ENCODE measurements at regions not wholly inside any gene's neighbourhood (a gene's known extent, or its start where the extent isn't known, plus 50 kb on each side); places are given as distances from the start of the nearest gene placed in this dataset.

DNA sequence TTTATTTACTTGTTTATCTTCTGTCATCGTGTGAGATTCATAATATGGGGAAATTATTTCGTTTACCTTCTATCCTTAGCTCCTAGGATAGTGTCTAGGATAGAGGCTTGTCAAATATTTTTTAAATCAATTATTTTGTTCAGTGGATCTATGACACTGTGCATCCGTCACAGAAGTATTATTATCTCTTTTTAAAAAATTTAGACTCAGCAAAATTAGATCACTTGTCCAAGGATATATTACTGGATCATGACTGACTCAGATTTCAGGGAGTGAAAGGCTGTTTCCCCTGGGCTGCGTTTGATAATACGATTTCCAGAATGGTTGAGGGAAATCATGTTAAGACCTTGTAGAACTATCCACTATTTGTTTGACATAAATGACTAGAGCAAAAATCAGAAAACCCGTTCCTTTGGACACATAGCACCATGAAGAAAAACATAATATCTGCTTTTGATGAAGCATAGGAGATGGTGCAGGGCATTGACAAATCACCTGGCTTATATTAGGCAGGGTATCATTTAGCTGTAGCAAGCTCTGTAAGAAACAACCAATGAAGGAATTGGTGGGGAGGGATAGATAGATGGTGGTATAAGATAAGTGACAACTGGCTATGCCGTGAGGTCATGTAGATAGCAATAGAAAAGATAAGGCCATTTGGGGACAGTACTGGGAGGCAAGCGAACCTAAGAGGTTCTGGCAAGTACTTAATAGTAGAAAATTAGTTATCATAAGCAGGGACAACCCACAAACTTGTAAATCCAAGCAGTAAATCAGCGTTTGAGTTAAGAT, 465.2 kb upstream of the MAN1A1 start:
- TF ChIP-seq, protein P1, sequence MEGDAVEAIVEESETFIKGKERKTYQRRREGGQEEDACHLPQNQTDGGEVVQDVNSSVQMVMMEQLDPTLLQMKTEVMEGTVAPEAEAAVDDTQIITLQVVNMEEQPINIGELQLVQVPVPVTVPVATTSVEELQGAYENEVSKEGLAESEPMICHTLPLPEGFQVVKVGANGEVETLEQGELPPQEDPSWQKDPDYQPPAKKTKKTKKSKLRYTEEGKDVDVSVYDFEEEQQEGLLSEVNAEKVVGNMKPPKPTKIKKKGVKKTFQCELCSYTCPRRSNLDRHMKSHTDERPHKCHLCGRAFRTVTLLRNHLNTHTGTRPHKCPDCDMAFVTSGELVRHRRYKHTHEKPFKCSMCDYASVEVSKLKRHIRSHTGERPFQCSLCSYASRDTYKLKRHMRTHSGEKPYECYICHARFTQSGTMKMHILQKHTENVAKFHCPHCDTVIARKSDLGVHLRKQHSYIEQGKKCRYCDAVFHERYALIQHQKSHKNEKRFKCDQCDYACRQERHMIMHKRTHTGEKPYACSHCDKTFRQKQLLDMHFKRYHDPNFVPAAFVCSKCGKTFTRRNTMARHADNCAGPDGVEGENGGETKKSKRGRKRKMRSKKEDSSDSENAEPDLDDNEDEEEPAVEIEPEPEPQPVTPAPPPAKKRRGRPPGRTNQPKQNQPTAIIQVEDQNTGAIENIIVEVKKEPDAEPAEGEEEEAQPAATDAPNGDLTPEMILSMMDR (IDR thresholded peaks at IDR 0.05), result no peak
- TF ChIP-seq POLR2A (IDR thresholded peaks at IDR 0.05), result no peak
- 77 to 80% (median 79%) methylated on average over 9 of the region's 9 CpGs for WGBS, 4 donors
- no peak for ATAC-seq

DNA sequence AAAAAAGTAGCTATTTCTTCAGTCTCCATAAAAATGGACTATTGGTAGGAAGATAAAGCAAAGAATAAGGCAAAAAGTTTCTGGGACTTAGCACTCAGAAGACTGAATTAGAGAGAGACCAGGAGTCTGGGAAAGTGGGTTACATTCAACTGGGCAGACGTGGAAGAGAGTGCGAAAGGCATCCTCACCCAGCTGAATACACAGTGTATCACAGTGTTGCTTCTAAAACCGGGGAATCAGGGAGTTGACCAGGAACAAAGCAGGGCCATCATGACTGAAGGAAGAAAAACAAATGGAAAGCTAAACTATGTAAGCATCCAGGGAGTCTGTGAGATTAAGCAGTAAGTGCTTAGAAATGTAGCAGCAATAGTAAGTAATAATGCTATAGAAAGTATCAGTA, 452.9 kb upstream of the MAN1A1 start:
- Histone ChIP-seq H3K36me3 (no peaks in the 10 kb centered on the region), H3K27ac (no peak overlapping the region), H3K4me3 (no peak overlapping the region), H3K27me3 (no peaks in the 10 kb centered on the region), H3K4me1 (peaks cover 0 to 10% (median 0%) of the 10 kb centered on the region in 12 donors), H3K9me3 (no peaks in the 10 kb centered on the region)
- DNase-seq, result no peak
- ATAC-seq, result no peak
- TF ChIP-seq POLR2A (IDR thresholded peaks at IDR 0.05), result no peak
- TF ChIP-seq, protein P1 (IDR thresholded peaks at IDR 0.05), result no peak
- intact Hi-C loops (cut with DNase I), result no loop called here
- WGBS, 4 donors, result 75 to 80% (median 79%) methylated on average over 3 of the region's 3 CpGs

More for the DNA sequence above, 465.2 kb upstream of the MAN1A1 start:
- intact Hi-C loops (cut with DNase I), result no loop called here
- H3K27ac ChIP-seq, result no peak overlapping the region
- H3K27me3 ChIP-seq, result no peaks in the 10 kb centered on the region
- no peak for DNase-seq
- H3K9me3 ChIP-seq, result no peaks in the 10 kb centered on the region
- H3K4me1 ChIP-seq, result no peaks in the 10 kb centered on the region
- H3K36me3 ChIP-seq, result no peaks in the 10 kb centered on the region
- no peak overlapping the region for H3K4me3 ChIP-seq

GRCh38 chr6:119801056-119801455, 451.5 kb upstream of the MAN1A1 start:
- Histone ChIP-seq H3K9me3 (no peaks in the 10 kb centered on the region), H3K4me3 (no peak overlapping the region), H3K27me3 (no peaks in the 10 kb centered on the region), H3K27ac (no peak overlapping the region), H3K36me3 (no peaks in the 10 kb centered on the region), H3K4me1 (peaks cover 0 to 10% (median 0%) of the 10 kb centered on the region in 12 donors)
- WGBS, 4 donors, result 60 to 70% (median 67%) methylated on average over 4 of the region's 4 CpGs
- ATAC-seq, result no peak
- intact Hi-C loops (cut with DNase I), result no loop called here
- DNase-seq, result no peak
- no peak for TF ChIP-seq POLR2A (IDR thresholded peaks at IDR 0.05)
- TF ChIP-seq, protein P1 (IDR thresholded peaks at IDR 0.05), result no peak

DNA sequence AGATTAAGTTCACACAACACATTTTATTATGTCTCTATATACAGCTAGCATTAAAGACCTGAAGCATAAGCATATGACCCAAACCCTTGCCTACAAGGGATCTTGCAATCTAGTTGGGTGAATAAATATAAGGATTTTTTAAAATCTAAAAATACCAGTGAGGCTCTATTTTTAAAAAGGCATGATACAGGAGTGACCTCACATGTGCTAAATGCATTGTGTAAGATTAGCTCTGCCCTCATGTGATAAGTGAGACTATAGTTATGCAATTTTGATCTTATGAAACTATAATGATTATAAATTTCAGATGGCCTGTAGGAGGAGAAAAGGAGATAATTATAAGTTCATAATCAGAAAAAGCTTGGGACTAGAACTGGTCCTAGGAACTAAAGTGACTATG, 451.0 kb upstream of the MAN1A1 start:
- no peak for ATAC-seq
- no peak for DNase-seq
- TF ChIP-seq, protein P1 (IDR thresholded peaks at IDR 0.05), result no peak
- no peak for TF ChIP-seq POLR2A (IDR thresholded peaks at IDR 0.05)

More for the DNA sequence above, 451.0 kb upstream of the MAN1A1 start:
- Histone ChIP-seq H3K9me3 (no peaks in the 10 kb centered on the region), H3K27me3 (no peaks in the 10 kb centered on the region), H3K4me1 (peaks cover 0 to 10% (median 0%) of the 10 kb centered on the region in 12 donors), H3K27ac (no peak overlapping the region), H3K4me3 (no peak overlapping the region), H3K36me3 (no peaks in the 10 kb centered on the region)
- intact Hi-C loops (cut with DNase I), result no loop called here

Measured in heart left ventricle (tissue), 16 donors.